Spleen (tissue), 7 donors: ENCODE measurements at regions not wholly inside any gene's neighbourhood (a gene's known extent, or its start where the extent isn't known, plus 50 kb on each side); places are given as distances from the start of the nearest gene placed in this dataset.

ENCODE experiments used
- POLR2A ChIP-seq, 3 donors: fragments of 450-650 bp; IDR thresholded peaks; one replicate each; pipeline ENCODE4 v1.5.1; 2017; ENCODE audit warnings: antibody characterized with exemption in 3 of 3, mild to moderate bottlenecking in 1 of 3
- POLR2AphosphoS5 ChIP-seq, 3 donors: sonication (generic); formaldehyde crosslinking; IDR thresholded peaks; one replicate each; pipeline ENCODE4 v1.5.1; 2017; ENCODE audit warnings: antibody characterized with exemption in 3 of 3
- TF ChIP-seq, protein P1 (sequence below), 11 experiments: fragments of 200-600 bp in 7 of 11; fragments of 450-650 bp in 4 of 11; sonication (generic) in 4 of 11; IDR thresholded peaks in 8 of 11; conservative IDR thresholded peaks in 3 of 11; 1 replicate in 7 of 11; 2 replicates in 4 of 11; pipeline versions ENCODE4 v1.4.0 to v1.8.0; 2016 to 2021; ENCODE audit warnings: antibody characterized with exemption in 11 of 11, inconsistent platforms in 4 of 11, mild to moderate bottlenecking in 1 of 11
- donor health status: DM: no; HTN: no; CAD: no; lungs with moderate emphysema.
- donor health status: DM: no; HTN: no; CAD: no.
- donor health status: DM: no; HTN: no; CAD: no.

DNA sequence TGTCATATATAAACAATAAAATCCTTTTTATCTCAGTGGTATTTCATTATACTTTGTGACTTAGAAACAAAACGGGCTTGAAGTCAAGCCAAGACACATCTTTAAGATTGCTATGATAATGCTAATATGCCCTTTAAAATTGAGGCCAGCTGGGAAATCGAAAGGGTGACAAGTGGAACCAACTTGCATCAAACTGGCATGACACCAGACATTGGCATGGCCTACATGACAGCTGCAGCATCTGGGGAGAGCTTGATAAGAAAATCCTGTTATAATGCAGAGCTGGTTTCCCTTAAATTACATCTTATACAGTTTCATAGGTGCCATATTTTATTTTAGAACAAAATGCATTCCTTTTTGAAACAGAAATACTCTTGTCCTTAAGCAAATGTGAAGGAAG, 325.2 kb downstream of the ZBBX start:
- TF ChIP-seq, protein P1, sequence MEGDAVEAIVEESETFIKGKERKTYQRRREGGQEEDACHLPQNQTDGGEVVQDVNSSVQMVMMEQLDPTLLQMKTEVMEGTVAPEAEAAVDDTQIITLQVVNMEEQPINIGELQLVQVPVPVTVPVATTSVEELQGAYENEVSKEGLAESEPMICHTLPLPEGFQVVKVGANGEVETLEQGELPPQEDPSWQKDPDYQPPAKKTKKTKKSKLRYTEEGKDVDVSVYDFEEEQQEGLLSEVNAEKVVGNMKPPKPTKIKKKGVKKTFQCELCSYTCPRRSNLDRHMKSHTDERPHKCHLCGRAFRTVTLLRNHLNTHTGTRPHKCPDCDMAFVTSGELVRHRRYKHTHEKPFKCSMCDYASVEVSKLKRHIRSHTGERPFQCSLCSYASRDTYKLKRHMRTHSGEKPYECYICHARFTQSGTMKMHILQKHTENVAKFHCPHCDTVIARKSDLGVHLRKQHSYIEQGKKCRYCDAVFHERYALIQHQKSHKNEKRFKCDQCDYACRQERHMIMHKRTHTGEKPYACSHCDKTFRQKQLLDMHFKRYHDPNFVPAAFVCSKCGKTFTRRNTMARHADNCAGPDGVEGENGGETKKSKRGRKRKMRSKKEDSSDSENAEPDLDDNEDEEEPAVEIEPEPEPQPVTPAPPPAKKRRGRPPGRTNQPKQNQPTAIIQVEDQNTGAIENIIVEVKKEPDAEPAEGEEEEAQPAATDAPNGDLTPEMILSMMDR (IDR thresholded peaks at IDR 0.05 in 8 of 11, conservative IDR thresholded peaks at IDR 0.05 in 3 of 11), result no peak
- TF ChIP-seq POLR2A (IDR thresholded peaks at IDR 0.05), result no peak
- no peak for TF ChIP-seq POLR2AphosphoS5 (IDR thresholded peaks at IDR 0.05)
